ENCODE measurements at regions not wholly inside any gene's neighbourhood (a gene's known extent, or its start where the extent isn't known, plus 50 kb on each side); places are given as distances from the start of the nearest gene placed in this dataset.

- TF ChIP-seq, protein P1, sequence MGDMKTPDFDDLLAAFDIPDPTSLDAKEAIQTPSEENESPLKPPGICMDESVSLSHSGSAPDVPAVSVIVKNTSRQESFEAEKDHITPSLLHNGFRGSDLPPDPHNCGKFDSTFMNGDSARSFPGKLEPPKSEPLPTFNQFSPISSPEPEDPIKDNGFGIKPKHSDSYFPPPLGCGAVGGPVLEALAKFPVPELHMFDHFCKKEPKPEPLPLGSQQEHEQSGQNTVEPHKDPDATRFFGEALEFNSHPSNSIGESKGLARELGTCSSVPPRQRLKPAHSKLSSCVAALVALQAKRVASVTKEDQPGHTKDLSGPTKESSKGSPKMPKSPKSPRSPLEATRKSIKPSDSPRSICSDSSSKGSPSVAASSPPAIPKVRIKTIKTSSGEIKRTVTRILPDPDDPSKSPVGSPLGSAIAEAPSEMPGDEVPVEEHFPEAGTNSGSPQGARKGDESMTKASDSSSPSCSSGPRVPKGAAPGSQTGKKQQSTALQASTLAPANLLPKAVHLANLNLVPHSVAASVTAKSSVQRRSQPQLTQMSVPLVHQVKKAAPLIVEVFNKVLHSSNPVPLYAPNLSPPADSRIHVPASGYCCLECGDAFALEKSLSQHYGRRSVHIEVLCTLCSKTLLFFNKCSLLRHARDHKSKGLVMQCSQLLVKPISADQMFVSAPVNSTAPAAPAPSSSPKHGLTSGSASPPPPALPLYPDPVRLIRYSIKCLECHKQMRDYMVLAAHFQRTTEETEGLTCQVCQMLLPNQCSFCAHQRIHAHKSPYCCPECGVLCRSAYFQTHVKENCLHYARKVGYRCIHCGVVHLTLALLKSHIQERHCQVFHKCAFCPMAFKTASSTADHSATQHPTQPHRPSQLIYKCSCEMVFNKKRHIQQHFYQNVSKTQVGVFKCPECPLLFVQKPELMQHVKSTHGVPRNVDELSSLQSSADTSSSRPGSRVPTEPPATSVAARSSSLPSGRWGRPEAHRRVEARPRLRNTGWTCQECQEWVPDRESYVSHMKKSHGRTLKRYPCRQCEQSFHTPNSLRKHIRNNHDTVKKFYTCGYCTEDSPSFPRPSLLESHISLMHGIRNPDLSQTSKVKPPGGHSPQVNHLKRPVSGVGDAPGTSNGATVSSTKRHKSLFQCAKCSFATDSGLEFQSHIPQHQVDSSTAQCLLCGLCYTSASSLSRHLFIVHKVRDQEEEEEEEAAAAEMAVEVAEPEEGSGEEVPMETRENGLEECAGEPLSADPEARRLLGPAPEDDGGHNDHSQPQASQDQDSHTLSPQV (IDR thresholded peaks at IDR 0.05): no peak
- TF ChIP-seq, protein P2, sequence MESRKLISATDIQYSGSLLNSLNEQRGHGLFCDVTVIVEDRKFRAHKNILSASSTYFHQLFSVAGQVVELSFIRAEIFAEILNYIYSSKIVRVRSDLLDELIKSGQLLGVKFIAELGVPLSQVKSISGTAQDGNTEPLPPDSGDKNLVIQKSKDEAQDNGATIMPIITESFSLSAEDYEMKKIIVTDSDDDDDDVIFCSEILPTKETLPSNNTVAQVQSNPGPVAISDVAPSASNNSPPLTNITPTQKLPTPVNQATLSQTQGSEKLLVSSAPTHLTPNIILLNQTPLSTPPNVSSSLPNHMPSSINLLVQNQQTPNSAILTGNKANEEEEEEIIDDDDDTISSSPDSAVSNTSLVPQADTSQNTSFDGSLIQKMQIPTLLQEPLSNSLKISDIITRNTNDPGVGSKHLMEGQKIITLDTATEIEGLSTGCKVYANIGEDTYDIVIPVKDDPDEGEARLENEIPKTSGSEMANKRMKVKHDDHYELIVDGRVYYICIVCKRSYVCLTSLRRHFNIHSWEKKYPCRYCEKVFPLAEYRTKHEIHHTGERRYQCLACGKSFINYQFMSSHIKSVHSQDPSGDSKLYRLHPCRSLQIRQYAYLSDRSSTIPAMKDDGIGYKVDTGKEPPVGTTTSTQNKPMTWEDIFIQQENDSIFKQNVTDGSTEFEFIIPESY (IDR thresholded peaks at IDR 0.05): no peak
- no peak for TF ChIP-seq TCF12 (IDR thresholded peaks at IDR 0.05; ENCODE audit: low read depth, low read length)
- TF ChIP-seq NFYA (IDR thresholded peaks at IDR 0.05; ENCODE audit: borderline replicate concordance, low read depth, low read length): no peak
- TF ChIP-seq JUNB (IDR thresholded peaks at IDR 0.05): no peak
- TF ChIP-seq RELB (IDR thresholded peaks at IDR 0.05; ENCODE audit: low read depth): no peak
- TF ChIP-seq SMARCA5 (IDR thresholded peaks at IDR 0.05): no peak
- TF ChIP-seq NBN (IDR thresholded peaks at IDR 0.05): no peak
These were observed 231.0 kb upstream of the TLE3 start (continued) for GRCh38 chr15:70328679-70329115.
